ENCODE measurements at regions not wholly inside any gene's neighbourhood (a gene's known extent, or its start where the extent isn't known, plus 50 kb on each side); places are given as distances from the start of the nearest gene placed in this dataset.

DNA sequence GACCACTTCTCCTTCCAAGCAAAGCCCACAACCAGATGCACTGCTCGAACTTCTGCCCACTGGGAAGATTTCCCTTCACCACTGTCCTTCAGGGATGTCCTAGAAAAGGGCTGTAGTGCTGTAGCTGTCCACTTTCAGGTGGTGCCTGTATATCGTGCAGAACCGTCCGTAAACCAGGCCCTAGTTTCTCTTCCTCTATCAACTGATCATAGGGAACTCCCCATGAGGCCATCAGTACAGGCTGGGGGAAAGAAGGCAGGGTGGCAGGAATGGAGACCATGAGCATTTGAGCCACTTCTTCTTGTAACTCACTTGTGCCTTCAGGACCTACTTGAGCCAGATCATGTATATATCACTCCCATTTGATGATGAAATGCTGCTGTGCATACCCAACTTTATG lies 57.3 kb upstream of the FAM9B start:
- H3K4me3 ChIP-seq (ENCODE audit: low read length) = no peak overlapping the region
- no peaks in the 10 kb centered on the region for H3K9me2 ChIP-seq (ENCODE audit: insufficient read depth, low read length)
- H3K4me2 ChIP-seq (ENCODE audit: low read length) = no peak overlapping the region
- H3K79me2 ChIP-seq (replicated peaks; ENCODE audit: insufficient read depth, low read length) = no peaks in the 10 kb centered on the region
- no peaks in the 10 kb centered on the region for H4K20me1 ChIP-seq (ENCODE audit: insufficient read depth)
- H3F3A ChIP-seq (ENCODE audit: insufficient read depth, low read length, poor library complexity, severe bottlenecking) = no peaks in the 10 kb centered on the region
- no peaks in the 10 kb centered on the region for H3K36me3 ChIP-seq (ENCODE audit: insufficient read depth, low read length)
- H3K9ac ChIP-seq (ENCODE audit: low read length) = no peak overlapping the region
- no peak overlapping the region for H3K27ac ChIP-seq (ENCODE audit: low read length)
- no peak for TF ChIP-seq EP300 (conservative IDR thresholded peaks at IDR 0.05; ENCODE audit: poor library complexity, severe bottlenecking)
- TF ChIP-seq MXI1 (conservative IDR thresholded peaks at IDR 0.05; ENCODE audit: poor library complexity, severe bottlenecking) = no peak
- TF ChIP-seq, protein P1, sequence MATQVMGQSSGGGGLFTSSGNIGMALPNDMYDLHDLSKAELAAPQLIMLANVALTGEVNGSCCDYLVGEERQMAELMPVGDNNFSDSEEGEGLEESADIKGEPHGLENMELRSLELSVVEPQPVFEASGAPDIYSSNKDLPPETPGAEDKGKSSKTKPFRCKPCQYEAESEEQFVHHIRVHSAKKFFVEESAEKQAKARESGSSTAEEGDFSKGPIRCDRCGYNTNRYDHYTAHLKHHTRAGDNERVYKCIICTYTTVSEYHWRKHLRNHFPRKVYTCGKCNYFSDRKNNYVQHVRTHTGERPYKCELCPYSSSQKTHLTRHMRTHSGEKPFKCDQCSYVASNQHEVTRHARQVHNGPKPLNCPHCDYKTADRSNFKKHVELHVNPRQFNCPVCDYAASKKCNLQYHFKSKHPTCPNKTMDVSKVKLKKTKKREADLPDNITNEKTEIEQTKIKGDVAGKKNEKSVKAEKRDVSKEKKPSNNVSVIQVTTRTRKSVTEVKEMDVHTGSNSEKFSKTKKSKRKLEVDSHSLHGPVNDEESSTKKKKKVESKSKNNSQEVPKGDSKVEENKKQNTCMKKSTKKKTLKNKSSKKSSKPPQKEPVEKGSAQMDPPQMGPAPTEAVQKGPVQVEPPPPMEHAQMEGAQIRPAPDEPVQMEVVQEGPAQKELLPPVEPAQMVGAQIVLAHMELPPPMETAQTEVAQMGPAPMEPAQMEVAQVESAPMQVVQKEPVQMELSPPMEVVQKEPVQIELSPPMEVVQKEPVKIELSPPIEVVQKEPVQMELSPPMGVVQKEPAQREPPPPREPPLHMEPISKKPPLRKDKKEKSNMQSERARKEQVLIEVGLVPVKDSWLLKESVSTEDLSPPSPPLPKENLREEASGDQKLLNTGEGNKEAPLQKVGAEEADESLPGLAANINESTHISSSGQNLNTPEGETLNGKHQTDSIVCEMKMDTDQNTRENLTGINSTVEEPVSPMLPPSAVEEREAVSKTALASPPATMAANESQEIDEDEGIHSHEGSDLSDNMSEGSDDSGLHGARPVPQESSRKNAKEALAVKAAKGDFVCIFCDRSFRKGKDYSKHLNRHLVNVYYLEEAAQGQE (IDR thresholded peaks at IDR 0.05; ENCODE audit: borderline replicate concordance) = no peak
- TF ChIP-seq TAF1 (IDR thresholded peaks at IDR 0.05; ENCODE audit: low read depth) = no peak
- no peak for TF ChIP-seq SMC3 (conservative IDR thresholded peaks at IDR 0.05; ENCODE audit: poor library complexity)
- TF ChIP-seq, protein P2, sequence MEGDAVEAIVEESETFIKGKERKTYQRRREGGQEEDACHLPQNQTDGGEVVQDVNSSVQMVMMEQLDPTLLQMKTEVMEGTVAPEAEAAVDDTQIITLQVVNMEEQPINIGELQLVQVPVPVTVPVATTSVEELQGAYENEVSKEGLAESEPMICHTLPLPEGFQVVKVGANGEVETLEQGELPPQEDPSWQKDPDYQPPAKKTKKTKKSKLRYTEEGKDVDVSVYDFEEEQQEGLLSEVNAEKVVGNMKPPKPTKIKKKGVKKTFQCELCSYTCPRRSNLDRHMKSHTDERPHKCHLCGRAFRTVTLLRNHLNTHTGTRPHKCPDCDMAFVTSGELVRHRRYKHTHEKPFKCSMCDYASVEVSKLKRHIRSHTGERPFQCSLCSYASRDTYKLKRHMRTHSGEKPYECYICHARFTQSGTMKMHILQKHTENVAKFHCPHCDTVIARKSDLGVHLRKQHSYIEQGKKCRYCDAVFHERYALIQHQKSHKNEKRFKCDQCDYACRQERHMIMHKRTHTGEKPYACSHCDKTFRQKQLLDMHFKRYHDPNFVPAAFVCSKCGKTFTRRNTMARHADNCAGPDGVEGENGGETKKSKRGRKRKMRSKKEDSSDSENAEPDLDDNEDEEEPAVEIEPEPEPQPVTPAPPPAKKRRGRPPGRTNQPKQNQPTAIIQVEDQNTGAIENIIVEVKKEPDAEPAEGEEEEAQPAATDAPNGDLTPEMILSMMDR (IDR thresholded peaks at IDR 0.05; ENCODE audit: poor library complexity, severe bottlenecking) = no peak
- no peak for TF ChIP-seq POLR2AphosphoS5 (IDR thresholded peaks at IDR 0.05)
- TF ChIP-seq EZH2 (IDR thresholded peaks at IDR 0.05; ENCODE audit: borderline replicate concordance, insufficient read depth, low read length, poor library complexity, severe bottlenecking) = no peak
- TF ChIP-seq RAD21 (conservative IDR thresholded peaks at IDR 0.05) = no peak
- no peaks in the 10 kb centered on the region for H3K27me3 ChIP-seq (ENCODE audit: insufficient read depth, low read depth, low read length)
- H3K9me3 ChIP-seq (ENCODE audit: low read length) = no peaks in the 10 kb centered on the region
- H2AFZ ChIP-seq (ENCODE audit: low read depth, low read length) = no peak overlapping the region

DNA sequence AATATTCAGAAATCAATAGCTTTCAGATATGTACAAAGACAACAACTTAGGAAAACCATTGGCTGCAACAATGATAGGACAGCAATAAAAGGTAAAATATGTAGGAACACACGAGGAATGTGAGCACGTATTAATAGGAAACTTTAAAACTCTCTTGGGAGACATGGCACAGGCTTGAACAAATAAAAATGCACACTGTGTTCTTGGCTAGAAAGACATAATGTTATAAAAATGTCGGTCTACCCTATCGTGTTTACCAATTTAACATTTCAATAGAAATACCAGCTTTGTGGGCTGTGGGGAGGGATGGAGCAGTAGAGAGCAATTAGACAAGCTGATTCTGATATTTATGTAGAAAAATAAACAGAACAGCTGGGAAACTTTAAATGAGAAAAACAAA lies 69.0 kb upstream of the FAM9B start:
- H3K27ac ChIP-seq (ENCODE audit: low read length) = no peak overlapping the region
- no peaks in the 10 kb centered on the region for H3K27me3 ChIP-seq (ENCODE audit: insufficient read depth, low read depth, low read length)
- no peaks in the 10 kb centered on the region for H4K20me1 ChIP-seq (ENCODE audit: insufficient read depth)
- no peaks in the 10 kb centered on the region for H3K36me3 ChIP-seq (ENCODE audit: insufficient read depth, low read length)
- no peak overlapping the region for H3K9ac ChIP-seq (ENCODE audit: low read length)
- H3K4me2 ChIP-seq (ENCODE audit: low read length) = no peak overlapping the region
- TF ChIP-seq SMC3 (conservative IDR thresholded peaks at IDR 0.05; ENCODE audit: poor library complexity) (no peak), EP300 (conservative IDR thresholded peaks at IDR 0.05; ENCODE audit: poor library complexity, severe bottlenecking) (no peak), TAF1 (IDR thresholded peaks at IDR 0.05; ENCODE audit: low read depth) (no peak), POLR2AphosphoS5 (IDR thresholded peaks at IDR 0.05) (no peak), RAD21 (conservative IDR thresholded peaks at IDR 0.05) (no peak), EZH2 (IDR thresholded peaks at IDR 0.05; ENCODE audit: borderline replicate concordance, insufficient read depth, low read length, poor library complexity, severe bottlenecking) (no peak), MXI1 (conservative IDR thresholded peaks at IDR 0.05; ENCODE audit: poor library complexity, severe bottlenecking) (no peak)
- TF ChIP-seq, protein P1 (IDR thresholded peaks at IDR 0.05; ENCODE audit: borderline replicate concordance) = no peak
- TF ChIP-seq, protein P2 (IDR thresholded peaks at IDR 0.05; ENCODE audit: poor library complexity, severe bottlenecking) = no peak
- no peaks in the 10 kb centered on the region for H3K9me3 ChIP-seq (ENCODE audit: low read length)
- no peaks in the 10 kb centered on the region for H3K9me2 ChIP-seq (ENCODE audit: insufficient read depth, low read length)
- H2AFZ ChIP-seq (ENCODE audit: low read depth, low read length) = no peak overlapping the region
- no peak overlapping the region for H3K4me3 ChIP-seq (ENCODE audit: low read length)
- no peaks in the 10 kb centered on the region for H3F3A ChIP-seq (ENCODE audit: insufficient read depth, low read length, poor library complexity, severe bottlenecking)
- no peaks in the 10 kb centered on the region for H3K79me2 ChIP-seq (replicated peaks; ENCODE audit: insufficient read depth, low read length)
